ENCODE measurements at regions not wholly inside any gene's neighbourhood (a gene's known extent, or its start where the extent isn't known, plus 50 kb on each side); places are given as distances from the start of the nearest gene placed in this dataset.
"Not testable (repeated sequence)": the region's sequence is repeated elsewhere in the genome, so short reads cannot be mapped to it uniquely, and the experiment has no call there.

DNA sequence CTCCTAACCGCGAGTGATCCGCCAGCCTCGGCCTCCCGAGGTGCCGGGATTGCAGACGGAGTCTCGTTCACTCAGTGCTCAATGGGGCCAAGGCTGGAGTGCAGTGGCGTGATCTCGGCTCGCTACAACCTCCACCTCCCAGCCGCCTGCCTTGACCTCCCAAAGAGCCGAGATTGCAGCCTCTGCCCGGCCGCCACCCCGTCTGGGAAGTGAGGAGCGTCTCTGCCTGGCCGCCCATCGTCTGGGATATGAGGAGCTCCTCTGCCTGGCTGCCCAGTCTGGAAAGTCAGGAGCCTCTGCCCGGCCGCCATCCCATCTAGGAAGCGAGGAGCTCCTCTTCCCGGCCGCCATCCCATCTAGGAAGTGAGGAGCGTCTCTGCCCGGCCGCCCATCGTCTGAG, 58.8 kb upstream of the ANKRD30BL start:
- DNase-seq = not testable (repeated sequence)

DNA sequence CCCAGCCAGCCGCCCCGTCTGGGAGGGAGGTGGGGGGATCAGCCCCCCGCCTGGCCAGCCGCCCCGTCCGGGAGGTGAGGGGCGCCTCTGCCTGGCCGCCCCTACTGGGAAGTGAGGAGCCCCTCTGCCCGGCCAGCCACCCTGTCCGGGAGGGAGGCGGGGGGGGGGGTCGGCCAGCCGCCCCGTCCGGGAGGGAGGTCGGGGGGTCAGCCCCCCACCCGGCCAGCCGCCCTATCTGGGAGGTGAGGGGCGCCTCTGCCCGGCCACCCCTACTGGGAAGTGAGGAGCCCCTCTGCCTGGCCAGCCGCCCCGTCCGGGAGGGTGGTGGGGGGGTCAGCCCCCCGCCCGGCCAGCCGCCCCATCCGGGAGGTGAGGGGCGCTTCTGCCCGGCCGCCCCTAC, 60.1 kb upstream of the ANKRD30BL start:
- not testable (repeated sequence) for DNase-seq

DNA sequence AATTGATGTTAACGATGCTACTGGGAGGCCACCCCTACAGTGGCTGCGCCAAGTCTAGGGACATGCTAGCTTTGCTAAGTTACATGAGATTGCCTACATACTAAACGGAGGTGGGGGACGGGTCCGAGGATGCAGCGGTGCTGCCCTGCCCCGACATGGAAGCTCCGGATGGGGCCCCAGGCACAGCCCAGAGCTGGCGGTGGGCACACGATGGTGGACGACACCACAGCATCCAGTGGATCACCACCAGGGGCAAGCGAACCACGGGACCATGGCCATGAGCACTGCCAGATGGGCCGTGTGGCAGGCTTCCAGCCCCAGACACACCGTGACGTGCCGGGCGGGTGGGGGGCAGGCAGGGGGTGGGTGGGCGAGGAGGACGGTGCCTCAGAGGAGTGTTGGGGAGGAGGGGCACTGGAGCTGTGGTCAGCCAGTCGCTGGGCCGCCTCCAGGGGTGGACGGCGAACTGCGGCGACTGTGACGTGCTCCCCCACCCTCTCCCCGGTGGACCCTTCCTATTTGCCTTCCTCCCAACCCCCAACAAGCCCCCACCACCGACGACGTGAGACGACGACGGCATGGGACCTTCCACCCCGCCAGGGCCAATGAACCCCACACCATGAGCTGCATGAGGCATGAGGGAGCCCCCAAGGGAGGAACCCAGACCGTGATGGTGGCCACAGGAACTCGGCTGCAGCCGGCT, 90.6 kb upstream of the ANKRD30BL start:
- DNase-seq = no peak

DNA sequence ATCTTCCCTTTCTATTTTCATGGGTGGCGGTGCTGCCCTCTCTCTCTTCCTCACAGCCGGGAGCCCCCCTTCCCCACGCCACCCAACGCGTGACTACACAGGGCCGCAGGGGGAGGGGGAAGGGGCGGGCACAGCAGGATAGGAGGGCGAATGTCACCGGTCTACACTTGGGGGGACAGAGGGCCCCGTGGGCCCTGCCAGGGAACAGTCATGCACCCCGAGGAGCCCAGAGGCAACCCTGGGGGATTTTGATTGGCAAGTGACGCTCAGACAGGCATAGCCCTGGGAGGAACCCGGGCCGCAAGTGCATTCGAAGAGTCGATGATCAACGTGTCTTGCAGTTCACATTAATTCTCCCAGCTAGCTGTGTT, 91.1 kb upstream of the ANKRD30BL start:
- no peak for DNase-seq

DNA sequence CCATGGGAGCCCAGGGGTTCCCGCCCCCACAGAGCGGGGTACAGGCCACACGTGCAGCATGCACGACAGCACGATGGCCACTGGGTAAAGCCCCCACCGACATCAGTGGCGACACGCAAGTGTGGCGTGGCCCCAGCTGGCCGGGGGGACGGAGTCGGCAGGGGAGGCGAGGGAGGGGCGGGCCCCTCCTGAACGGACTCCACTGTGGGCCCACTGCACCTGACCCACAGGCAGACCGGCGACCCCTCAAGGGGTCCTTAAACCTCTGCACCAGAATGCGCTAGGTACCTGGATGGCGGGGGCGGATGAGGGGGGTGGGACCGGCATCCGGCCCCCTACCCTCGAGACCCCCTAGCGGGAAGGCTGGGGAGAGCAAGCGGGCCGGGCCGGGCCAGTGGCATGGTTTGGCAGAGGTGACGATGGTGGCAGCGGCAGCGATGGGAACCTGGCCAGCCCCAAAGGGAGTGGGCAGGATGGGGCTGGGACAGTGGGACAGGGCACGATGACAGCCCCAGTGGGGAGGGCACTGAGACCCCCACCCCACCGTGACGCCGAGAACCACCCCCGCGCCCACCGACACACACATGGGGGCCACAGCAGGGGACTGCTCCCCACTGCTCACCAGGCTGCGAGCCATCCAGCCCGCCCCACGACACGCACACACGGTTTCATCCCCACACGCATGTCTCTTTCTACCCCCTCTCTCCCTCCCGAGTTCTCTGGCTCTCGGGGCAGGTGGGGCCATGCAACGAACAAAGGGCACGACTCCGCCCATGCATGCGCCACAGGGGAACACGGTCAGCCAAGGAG, 91.9 kb upstream of the ANKRD30BL start:
- DNase-seq = no peak

DNA sequence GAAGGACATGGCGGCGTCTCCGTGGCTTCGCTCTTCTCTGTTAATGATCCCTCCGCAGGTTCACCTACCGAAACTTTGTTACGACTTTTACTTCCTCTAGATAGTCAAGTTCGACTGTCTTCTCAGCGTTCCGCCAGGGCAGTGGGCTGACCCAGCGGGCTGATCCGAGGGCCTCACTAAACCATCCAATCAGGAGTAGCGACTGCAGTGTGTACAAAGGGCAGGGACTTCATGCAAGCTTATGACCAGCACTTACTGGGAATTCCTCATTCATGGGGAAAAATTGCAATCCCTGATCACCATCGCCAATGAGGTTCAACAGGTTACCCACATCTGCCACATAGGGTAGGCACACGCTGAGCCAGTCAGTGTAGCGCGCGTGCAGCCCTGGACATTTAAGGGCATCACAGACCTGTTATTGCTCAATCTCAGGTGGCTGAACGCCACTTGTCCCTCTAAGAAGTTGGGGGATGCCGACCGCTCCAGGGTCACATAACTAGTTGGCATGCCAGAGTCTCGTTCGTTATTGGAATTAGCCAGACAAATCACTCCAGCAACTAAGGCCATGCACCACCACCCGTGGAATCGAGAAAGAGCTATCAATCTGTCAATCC, 92.7 kb upstream of the ANKRD30BL start:
- DNase-seq = not testable (repeated sequence)

DNA sequence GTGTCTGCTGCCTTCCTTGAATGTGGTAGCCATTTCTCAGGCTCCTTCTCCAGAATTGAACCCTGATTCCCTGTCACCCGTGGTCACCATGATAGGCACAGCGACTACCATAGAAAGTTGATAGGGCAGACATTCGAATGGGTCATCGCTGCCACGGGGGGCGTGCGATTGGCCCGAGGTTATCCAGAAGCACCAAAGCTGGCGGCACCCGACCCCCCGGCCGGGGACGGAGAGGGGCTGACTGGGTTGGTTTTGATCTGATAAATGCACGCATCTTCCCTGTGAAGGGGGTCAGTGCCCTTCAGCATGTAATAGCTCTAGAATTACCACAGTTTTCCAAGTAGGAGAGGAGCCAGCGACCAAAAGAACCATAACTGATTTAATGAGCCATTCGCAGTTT, 94.0 kb upstream of the ANKRD30BL start:
- no peak for DNase-seq

DNA sequence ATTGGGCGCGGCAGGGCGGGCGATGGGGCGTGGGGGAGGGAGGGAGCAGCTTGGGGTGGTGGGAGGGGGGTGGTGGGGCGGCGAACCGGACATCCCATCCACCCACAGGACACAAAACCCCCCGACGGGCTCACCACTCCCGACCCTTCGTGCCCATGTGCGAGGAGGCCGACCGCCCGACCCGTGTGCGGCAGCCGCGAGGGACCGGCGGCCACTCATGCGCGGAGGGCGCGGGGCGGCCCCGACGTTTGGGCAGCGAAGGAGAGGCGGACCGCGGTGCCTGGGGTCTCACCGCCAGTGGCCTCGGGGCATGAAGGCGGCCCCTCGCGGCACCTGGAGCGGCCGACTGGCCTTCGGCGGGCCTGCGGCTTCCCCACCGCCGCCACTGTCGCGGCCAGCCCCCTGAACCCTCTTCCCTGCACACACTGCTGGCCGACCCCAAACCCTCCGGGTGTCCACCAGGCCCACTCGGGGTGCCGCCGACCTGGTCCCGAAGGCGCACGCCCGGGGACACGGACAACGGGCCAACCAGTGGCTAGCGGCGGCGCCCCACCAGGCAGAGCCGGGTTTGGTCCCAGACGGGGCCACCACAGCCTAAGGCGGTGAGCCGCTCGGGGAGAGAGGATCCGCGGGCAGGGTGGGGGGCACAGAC, 94.6 kb upstream of the ANKRD30BL start:
- DNase-seq = no peak

DNA sequence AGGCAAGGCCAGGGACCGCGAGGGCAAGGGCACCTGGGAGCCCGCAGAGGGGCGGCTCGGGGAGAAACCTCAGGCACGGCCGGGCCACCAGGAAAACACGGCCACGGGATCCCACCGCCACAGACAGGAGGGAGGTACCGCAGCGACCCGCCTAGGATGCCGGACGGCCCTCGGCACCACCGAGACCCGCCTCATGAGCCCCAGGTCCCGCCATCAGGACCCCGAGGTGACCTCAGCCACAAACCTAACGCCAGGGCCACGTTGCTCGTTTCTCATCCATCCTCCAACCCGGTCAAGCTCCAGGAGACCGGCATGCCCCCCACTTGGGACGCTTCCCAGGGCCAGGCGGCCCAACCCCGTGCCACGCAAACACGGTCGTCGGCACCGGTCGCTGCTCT, 95.2 kb upstream of the ANKRD30BL start:
- DNase-seq = not testable (repeated sequence)

DNA sequence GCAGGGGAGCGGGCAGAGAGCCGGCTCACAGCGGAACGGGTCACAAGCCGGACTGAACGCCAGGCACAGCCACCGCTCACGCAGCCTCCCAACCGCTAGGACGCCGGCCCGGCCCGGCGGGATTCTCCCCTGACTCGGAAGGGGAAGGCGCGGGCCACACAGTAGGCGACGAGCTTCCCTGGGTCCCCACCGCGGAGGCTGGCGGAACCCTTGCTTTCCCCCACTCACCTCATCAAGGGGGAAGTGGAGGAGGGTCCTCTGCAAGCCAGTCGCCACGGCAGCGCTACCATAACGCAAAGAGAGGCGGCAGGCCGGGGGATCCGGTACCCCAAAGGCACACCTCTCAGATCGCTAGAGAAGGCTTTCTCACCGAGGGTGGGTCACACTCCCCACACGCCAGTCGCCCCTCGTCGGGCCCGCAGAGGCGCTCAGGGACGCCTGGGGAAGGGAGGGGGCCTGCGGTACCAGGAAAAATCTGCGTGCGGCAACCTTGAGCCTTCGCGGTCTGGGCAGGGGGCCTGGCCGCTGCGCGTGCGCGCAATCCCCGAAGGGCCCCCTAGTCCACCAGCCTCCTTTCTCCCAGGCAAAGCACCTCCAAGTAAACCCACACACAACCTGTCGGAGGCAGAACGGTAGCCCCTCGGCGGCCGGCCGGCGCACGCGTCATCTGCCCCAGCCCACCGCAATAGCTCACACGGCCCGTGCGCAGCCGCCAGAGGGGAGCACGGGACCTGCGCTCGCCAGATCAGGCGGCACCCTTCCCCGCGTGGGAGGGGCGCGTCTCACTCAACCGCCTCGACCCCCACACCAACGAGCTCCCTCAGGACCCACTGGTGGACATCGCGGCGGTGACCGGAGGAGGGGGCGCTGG, 95.8 kb upstream of the ANKRD30BL start:
- not testable (repeated sequence) for DNase-seq

DNA sequence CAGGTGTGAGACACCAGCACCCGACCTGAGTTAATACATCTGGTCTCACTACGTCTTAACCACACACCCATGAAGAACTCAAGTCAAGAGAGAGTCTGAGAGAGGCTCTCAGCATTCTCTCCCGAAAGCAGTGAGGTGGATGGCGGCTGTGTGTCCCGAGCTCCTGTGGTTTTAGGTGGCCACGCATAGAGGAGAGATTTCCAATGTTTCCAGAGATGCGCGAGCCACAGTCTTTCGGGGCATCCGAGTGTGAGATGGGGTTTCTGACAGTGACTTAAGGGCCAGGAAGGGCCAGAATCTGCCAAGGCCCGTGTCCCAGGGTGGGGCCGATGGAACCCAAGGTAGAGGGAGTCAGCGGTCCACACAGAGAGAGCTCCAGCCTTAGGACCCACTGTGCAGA, 97.5 kb upstream of the ANKRD30BL start:
- DNase-seq = not testable (repeated sequence)

DNA sequence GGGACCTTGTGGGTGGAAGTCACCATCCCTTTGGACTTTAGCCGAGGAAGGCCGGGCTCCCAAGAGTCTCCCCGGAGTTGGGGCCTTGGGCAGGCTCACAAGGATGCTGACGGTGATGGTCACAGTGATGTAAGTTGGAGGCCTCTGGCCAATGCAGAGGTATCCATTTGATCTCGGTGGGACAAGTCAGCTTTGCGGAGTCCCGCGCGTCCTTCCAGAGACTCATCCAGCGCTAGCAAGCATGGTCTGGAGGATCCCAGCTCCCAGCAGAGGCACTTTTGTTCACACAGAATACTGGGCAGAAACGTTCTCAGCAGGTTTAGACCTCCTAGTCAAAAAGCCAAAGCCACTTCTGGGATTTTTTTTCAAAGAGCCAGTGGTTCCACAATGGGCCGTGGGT, 103.8 kb upstream of the ANKRD30BL start:
- not testable (repeated sequence) for DNase-seq

DNA sequence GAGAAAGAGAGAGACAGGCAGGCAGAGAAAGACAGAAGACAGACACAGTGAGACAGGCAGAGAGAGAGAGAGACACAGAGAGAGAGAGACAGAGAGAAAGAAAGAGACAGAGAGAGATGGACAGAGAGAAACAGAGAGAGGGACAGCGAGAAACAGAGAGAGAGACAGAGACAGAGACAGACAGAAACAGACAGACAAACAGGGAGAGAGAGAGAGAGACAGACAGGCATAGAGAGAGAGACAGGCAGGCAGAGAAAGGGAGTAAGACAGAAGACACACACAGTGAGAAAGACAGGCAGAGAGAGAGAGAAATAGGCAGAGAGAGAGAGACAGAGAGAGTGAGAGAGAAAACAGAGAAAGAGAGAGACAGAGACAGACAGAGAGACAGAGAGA, 105.3 kb upstream of the ANKRD30BL start:
- no peak for DNase-seq

DNA sequence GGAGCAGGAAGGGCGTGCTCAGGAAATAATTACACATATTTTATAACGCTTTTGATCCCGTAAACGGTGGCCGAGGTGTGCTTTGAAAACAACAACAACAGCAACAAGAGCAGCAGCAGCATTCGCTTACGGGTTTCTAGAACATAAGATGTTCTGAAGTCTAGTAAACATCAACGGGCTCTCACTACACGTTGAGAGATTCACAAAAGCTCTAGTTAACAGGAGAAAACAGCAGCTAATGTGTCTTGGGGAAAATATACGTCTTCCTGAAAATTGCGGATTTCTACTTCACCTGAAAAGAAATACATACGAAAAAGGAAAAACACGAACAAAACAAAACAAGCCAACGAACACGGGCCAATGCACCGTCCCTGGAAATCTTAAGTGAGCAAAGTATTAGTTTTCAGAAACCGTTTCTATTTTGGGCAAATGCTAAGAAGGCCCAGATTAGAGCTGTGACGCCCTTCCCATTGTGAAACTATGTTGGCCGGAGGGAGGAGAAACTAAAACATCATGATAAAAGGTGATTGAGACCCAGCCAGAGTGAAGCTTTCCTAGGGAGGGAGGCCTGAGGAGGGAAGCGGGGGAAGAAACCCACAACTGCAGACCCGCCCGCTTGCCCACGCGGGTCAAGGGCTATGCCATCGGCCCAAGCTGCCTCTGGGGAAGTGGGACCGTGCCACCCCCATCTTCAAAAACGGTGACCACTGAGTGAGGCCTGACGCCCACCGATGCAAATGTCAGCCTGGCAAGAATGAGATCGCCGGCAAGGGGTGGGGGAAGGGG, 105.9 kb upstream of the ANKRD30BL start:
- not testable (repeated sequence) for DNase-seq

DNA sequence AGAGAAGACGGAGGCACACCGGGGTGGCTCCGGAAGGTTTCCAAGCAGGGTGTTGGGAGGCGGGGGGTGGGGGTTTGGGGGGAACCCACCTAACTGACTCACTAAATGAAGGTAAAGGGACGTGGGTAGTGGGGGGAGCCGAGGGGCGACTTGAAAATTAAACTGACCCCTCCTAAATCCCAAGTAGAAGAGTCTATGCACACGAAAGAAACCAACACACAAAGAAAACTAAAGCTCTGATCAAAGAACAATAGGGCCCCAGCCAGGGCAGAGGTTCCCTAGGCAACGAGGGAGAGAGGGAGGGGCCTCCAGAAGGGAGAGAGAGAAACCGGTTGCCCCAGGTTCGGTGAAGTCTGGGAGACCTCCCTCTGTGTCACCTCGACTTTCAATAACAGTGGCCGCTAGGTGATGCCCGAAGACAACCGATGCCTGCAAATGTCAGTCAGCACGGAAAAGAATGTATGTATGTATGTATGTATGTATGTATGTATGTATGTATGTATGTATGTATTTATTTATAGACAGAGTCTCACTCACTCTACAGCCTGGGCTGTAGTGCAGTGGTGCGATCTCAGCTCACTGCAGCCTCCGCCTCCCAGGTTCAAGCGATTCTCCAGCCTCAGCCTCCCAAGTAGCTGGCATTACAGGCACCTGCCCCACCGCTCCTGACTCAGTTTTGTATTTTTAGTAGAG, 106.7 kb upstream of the ANKRD30BL start:
- DNase-seq = not testable (repeated sequence)

DNA sequence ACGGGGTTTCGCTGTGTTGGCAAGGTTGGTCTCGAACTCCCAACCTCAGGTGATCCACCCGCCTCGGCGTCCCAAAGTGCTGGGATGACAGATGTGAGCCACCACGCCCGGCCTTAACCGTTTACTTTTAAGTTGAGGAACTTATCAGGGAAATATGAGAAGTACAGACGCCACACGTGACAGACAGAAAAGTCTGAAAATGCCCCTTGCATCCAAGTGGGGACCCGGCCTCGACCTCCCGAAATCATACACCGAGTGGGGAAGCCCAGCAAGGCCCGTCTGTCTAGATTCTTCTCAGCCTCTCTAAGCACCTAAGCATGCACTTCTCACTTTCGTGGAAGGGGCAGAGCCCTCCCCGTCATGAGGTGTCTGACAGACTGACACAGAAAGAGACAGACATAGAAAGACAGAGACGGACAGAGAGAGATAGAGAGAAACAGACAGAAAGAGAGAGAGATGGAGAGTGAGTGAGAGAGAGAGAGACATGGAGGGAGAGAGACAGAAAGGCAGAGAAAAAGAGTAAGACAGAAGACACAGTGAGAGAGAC, 107.3 kb upstream of the ANKRD30BL start:
- DNase-seq = no peak

DNA sequence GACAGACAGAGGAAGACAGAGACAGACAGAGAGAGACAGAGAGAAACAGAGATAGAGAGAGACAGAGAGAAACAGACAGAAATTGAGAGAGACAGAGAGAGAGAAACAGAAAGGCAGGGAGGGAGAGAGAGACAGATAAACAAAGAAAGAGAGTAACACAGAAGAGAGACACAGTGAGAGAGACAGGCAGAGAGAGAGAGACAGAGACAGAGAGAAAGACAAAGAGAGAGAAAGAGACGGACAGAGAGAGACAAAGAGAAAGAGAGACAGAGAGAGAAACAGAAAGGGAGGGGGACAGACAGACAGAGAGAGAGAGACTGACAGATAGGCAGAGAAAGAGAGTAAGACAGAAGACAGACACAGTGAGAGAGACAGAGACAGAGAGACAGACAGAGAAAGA, 108.5 kb upstream of the ANKRD30BL start:
- DNase-seq = no peak

DNA sequence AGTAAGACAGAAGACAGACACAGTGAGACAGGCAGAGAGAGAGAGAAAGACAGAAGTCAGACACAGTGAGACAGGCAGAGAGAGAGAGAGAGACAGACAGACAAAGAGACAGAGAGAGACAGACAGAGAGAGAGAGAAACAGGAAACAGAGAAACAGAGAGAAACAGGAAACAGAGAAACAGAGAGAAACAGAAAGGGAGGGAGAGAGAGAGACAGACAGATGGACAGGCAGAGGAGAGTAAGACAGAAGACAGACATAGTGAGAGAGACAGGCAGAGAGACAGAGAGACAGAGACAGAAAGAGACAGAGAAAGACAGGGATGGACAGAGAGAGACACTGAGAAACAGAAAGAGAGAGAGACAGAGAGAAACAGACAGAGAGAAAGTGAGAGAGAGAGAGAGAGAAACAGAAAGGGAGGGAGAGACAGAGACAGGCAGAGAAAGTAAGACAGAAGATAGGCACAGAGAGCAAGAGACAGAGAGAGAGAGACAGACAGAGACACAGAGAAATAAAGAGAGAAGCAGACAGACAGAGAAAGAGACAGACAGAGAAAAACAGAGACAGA, 109.3 kb upstream of the ANKRD30BL start:
- no peak for DNase-seq

DNA sequence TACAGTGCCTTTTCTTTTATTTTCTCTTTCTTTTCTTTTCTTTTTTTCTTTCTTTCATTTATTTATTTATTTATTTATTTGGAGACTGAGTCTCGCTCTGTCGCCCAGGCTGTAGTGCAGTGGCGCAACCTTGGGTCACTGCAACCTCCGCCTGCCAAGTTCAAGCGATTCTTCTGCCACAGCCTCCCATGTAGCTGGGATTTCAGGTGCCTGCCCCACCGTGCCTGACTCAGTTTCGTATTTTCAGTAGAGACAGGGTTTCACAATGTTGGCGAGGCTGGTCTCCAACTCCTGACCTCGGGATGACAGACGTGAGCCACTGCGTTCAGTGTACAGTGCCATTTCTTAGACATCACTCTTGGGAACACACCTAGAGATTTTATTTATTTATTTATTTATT, 110.0 kb upstream of the ANKRD30BL start:
- not testable (repeated sequence) for DNase-seq

DNA sequence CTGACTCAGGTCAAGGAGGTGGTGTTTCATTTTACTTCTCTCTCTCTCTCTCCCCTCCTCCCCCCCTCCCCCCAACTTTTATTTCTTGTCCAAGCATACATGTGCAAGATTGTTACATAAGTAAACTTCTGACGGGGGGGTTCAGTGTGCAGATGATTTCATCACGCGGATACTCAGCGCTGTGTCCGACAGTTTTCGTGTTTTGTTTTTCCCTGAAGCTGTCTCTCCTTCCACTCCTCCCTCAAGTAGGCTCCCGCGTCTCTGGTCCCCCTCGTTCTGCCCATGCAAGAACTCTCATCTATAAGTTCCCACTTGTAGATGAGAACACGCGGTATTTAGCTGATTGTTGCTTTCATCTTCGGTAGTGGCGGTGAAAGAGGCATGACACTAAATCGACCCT, 111.0 kb upstream of the ANKRD30BL start:
- DNase-seq = no peak
